HG03520 (cell line): ENCODE measurements at regions not wholly inside any gene's neighbourhood (a gene's known extent, or its start where the extent isn't known, plus 50 kb on each side); places are given as distances from the start of the nearest gene placed in this dataset.

Source experiments
- ATAC-seq: cut with Tn5 transposase; IDR thresholded peaks from one replicate; pipeline ENCODE4 v1.9.1; 2021; ENCODE audit warnings: mild to moderate bottlenecking, moderate library complexity; ENCODE audit not compliant: unreplicated experiment

- peak; percentile 74 for ATAC-seq
These were observed 2124.9 kb downstream of the MAT2B start for GRCh38 chr5:165630261-165630778.

GRCh38 chr5:165631235-165631634, 2125.8 kb downstream of the MAT2B start:
- no peak for ATAC-seq

DNA sequence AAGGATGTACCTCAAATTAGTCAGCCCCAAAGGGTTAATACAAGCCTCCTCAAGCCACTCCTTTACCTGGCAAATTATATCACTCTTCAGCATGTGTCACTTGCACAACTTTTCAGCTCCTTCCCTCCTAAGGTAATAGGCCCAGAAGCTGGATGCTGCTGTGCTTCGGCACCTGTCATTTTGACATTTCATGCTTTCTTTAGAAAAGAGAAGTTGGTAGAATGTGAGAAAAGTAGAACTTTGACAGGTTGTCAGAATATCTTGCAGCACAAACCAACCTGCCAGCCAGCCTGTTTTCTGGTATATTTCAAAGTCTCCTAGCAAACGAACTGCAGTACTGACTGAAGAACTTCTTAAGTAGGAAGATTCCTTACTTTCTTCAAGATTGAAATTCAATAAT, 2136.9 kb downstream of the MAT2B start:
- ATAC-seq, result no peak

DNA sequence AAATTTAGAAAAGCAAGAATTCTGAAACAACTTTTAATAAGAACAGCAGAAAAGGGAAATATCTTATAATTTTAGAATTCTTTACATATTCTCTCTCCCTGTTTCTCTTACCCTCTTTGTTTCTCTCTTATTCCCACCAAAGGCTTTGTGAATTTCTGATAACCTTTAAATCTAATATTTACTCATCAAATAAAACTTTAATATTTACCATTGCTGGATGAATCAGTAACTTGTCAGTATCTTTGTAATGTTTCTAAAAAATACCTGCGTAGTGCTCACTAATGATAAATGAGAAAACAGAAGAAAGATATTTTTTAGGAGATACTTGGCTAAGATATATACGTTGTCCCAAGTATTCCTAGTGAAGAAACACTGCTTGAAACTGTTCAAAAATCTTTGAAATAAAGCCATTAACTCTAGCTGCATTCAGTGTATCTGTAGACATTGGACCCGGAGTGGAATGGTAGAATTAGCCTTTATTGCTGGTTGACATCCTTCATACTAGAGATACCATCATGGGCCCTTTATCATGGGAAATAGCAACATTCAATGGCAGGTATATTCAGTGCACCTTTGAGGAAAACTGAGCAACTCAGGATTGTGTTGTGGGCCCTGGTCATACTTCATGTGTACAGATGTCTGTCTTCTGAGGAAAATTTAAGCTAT, 2160.4 kb downstream of the MAT2B start:
- no peak for ATAC-seq

DNA sequence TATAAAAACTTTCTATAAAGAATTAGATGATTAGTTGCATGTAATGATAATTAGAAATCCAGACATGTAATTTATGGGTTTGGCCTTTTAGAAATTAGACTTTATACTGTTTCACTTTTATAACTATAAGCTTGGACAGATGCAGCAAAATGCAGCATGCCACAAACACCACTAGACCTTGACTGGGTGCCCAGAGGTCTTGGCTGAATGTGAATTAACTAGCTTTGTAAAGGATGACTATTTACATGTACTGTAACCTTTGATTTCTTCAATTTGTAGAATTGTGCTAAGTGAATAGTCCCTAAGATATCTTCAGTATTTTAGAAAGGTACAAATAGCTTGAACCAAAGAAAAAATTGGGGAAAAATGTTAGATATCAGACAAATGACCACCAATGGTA, 2168.1 kb downstream of the MAT2B start:
- ATAC-seq, result no peak

- ATAC-seq, result no peak
These were observed 2190.4 kb downstream of the MAT2B start for GRCh38 chr5:165695796-165696195.

GRCh38 chr5:165705960-165706359, 2200.5 kb downstream of the MAT2B start:
- no peak for ATAC-seq

DNA sequence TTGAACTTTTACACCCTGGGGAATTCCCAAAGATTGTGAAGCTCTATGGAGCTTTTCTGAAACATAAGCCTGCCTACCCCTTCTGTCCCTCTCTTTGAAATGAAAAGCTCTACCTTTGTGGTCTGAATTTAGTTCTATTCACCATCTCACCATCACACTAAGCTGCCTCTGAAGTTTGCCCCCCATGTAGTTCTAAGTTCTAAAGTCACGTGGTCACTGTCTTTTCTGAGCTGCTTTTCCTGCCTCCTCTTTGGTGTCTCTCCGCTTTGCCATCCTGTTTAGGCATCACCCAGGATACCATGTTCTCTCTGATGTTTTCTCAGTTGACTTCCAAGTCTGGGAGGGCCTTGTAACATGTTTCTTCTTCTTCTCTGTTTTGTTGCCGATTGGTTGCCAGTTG, 2206.6 kb downstream of the MAT2B start:
- no peak for ATAC-seq

DNA sequence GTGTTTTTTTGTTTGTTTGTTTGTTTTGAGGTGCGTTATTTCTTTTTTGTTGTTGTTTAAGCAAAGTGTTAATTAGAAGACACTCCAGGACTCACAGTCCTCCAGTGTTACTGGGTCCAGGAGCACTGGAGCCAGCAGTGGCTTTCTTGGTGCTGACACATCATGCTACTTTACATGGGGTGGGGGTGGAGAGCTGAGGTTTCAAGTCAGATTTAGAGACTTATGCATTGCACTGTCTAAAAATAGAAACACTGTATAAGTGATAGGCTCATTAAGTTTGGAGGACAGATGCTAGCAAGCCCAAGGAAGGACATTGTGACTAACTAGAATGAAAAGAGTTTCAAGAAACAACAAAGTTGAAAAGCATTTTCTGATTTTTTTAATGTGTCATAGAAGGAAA, 2209.2 kb downstream of the MAT2B start:
- ATAC-seq, result no peak

GRCh38 chr5:165720901-165721300, 2215.5 kb downstream of the MAT2B start:
- ATAC-seq, result no peak

- ATAC-seq, result no peak
These were observed 2217.0 kb downstream of the MAT2B start for GRCh38 chr5:165722401-165722800.

GRCh38 chr5:165723931-165724330, 2218.5 kb downstream of the MAT2B start:
- no peak for ATAC-seq

GRCh38 chr5:165728425-165728824, 2223.0 kb downstream of the MAT2B start:
- ATAC-seq, result no peak

GRCh38 chr5:165735388-165735787, 2230.0 kb downstream of the MAT2B start:
- no peak for ATAC-seq

DNA sequence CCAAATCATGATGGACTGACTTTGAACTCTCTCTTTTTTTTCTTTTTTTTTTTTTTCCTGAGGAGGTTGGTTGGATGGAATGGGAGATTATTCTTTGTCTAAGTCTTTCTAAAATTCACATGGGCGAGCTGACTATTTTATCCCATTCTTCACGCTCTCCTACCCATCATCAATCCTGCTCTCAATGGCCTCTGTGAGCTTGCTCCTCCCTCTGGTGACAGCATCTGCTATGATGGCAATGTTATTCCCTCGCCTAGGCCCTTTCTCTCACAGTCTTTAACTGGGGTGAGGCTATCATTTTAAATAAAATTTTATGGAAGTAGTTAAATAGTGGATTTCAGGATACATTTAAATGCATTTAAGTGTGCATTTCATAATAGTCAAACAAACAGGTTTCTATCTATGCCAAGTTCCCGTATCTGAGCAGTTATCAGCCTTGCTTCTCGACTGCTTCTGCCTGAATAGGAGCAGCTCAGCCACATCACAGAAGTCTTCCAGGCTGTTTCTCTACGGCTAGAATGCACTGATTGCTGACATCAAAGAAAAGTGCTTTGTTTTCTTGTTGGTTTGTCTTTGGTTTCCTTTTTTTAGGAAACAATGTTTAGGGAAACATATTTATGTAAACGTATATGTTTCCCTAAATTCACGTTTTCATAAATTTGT, 2233.8 kb downstream of the MAT2B start:
- no peak for ATAC-seq

DNA sequence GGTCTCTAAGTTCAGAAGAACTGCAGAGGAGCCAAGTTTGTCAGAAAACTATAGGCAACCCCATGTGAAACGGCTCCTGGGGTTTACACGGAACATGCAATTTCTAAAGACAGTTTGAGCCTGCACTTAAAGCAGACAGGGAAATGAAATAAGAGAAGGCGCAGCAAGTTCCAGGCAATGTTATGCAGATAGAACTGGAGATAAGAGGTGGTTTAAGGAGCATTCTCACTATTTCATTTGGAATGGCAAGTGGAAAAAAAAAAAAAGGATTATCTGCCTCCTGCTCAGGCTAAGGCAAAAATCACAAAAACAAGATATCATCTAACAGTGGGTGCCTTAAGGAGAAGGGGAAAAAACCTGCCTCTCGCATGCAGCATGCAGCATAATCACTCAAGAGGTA, 2252.4 kb downstream of the MAT2B start:
- no peak for ATAC-seq

DNA sequence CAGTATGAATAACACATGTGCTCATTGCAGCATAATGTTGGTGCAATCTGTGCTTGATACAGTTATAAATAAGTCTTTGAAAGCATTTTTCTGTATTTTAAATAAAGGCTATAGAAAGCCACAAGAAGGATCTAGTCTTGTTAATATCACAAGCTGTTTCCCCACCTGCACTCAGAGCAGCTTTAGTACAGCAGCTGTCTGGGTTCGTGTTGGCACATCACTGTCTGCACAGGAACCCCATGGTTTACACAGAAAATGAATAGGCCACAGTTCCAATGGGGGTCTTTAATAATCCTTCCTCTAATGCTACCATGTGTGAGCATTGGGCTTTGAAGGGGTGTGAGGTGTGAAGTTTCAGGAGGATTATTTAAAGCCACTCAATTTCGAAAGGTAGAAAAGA, 2269.7 kb downstream of the MAT2B start:
- no peak for ATAC-seq

DNA sequence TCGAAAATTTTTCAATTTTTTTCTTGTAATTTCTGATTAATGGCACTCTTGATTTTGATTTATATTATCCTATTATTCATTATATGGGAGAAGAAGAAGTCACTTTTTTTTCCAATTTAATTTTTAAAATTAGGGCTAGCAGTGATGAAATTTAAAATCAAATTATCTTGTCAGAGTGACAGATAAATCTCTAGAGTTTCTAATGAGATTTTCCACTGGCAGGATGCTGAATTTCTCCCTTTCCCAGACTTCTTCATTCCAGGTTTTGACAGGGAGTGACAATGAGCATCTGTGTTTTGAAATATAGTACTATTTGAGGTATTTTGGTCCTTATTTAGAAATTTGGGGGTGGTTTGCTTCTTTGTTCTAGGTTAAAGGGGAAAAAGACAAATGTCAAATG, 2274.1 kb downstream of the MAT2B start:
- no peak for ATAC-seq

GRCh38 chr5:165780901-165781300, 2275.5 kb downstream of the MAT2B start:
- no peak for ATAC-seq

GRCh38 chr5:165781738-165782137, 2276.3 kb downstream of the MAT2B start:
- ATAC-seq, result no peak

GRCh38 chr5:165783024-165783423, 2277.6 kb downstream of the MAT2B start:
- ATAC-seq, result no peak

GRCh38 chr5:165786073-165786472, 2280.7 kb downstream of the MAT2B start:
- no peak for ATAC-seq

DNA sequence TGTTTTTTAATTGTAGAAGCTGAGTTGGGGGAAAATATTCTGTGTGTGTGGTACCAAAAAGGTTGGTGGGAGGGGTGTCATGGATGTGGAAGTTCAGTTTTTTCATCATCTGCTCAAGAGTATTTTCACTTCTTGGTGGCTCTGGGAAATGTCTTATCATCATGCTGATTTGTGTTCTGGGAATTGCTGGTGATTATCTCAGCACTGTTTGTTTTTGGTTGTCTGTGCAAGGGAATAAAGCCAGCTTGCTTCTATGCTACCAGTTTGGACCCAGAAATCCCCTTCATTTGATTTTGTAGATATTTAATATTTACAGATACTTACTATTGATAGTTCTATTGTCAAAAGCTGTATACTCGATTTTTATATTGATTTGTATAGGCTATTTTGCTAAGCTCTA, 2289.7 kb downstream of the MAT2B start:
- no peak for ATAC-seq
